ENCODE measurements at regions not wholly inside any gene's neighbourhood (a gene's known extent, or its start where the extent isn't known, plus 50 kb on each side); places are given as distances from the start of the nearest gene placed in this dataset.

- DNase-seq: no peak
Observed at GRCh38 chr18:30288662-30289414, 753.7 kb downstream of the DSC3 start.

GRCh38 chr18:30280861-30281470 lies 761.6 kb downstream of the DSC3 start:
- peak; percentile 58 for DNase-seq

DNA sequence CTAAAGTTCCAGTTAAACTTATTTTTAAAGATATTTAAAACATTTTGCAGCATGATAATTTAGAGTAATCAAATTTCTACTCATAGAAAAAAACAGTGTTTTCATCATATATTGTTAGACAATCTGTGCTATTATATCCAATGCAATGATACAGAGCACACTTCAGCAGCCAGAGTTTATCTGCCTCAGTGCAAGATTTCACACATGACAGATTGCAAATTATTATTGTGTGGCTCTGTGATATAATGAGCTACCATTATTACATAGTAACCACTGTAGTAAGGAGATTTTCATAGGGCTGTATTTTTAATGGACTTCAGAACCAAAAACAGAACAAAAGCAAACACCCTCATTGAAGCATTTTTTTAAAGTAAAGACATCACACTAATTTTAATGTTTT lies 762.4 kb downstream of the DSC3 start:
- DNase-seq: no peak

- no peak for DNase-seq
Observed at GRCh38 chr18:30277676-30278075, 764.9 kb downstream of the DSC3 start.

DNA sequence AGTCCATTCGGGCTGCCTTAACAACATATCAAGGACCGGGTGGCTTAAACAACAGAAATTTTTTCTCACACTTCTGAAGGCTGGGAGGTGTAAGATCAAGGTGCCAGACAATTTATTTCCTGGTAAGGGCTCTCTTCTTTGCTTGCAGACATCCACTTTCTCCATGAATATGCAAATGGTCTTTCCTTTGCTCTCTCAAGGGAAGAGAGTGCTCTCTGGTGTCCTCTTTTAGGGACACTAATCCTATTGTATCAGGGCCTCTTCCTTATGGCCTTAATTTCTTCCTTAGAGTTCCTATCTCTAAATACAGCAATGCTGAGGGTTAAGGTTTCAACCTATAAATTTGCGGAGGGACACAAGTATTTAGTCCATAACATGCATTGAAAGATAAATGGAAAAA lies 770.8 kb downstream of the DSC3 start:
- peak; percentile 5 for DNase-seq

GRCh38 chr18:30265190-30265589 lies 777.4 kb downstream of the DSC3 start:
- no peak for DNase-seq

GRCh38 chr18:30254331-30254730 lies 788.2 kb downstream of the DSC3 start:
- DNase-seq: no peak

DNA sequence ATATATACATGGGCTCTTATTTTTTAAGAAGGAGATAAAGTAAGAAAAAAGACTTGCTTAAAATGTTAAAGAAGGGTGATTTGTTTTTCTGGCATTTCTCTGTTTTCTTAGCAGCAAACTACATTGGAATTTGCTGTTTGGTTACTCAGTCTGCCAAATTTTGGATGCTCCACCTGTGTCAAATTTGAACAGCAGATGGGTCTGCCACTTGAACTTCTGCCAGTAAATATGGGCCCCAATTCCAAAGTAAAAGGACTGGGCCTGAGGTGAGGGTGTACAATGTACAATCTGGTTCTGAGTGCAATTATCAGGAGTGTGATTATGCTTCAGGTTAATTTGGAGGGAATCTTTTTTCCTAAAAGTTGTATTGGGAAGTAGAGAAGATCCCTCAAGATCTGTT lies 794.5 kb downstream of the DSC3 start:
- DNase-seq: no peak

GRCh38 chr18:30245766-30246455 lies 796.6 kb downstream of the DSC3 start:
- peak; percentile 19 for DNase-seq

- no peak for DNase-seq
Observed at GRCh38 chr18:30234755-30235154, 807.8 kb downstream of the DSC3 start.

- no peak for DNase-seq
Observed at GRCh38 chr18:30211112-30211511, 831.4 kb downstream of the DSC3 start.

DNA sequence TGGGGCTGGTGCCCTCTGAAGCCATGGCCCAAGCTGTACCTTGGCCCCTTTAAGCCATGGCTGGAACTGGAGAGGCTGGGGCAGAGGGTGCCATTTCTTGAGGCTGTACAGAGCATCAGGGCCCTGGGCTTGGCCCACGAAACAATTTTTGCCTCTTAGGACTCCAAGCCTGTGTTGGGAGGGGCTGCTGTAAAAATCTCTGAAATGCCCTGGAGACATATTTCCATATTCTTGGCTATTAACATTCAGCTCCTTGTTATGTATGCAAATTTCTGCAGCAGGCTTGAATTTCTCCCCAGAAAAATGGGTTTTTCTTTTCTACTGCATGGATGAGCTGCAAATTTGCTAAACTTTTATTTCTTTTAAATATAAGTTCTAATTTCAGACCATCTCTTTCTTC lies 834.0 kb downstream of the DSC3 start:
- DNase-seq: no peak

DNA sequence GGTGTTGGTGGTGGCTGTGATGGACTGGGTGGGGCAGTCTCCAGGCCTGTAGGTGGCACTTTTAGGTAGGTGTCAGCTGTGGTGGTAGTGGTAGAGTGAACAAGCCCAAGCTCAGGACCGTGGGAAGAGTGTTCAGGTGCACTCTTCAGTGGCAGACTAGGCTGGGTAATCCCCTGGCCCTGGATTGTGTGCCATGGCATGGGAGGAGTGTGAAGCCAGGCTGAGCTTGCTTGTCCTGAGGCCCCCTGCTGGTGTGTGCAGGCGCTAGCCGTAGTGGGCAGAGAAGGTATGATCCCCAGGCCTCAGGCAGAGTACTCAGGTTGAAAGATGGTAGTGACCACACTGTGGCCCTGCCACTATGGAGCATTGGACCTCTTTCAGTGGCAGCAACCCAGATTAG lies 850.3 kb downstream of the DSC3 start:
- no peak for DNase-seq

GRCh38 chr18:30186245-30186644 lies 856.3 kb downstream of the DSC3 start:
- DNase-seq: no peak

- DNase-seq: no peak
Observed at GRCh38 chr18:30177056-30177455, 865.5 kb downstream of the DSC3 start.

- no peak for DNase-seq
Observed at GRCh38 chr18:30175621-30176225, 866.8 kb downstream of the DSC3 start.

- no peak for DNase-seq
Observed at GRCh38 chr18:30175061-30175574, 867.4 kb downstream of the DSC3 start.

GRCh38 chr18:30163573-30163972 lies 879.0 kb downstream of the DSC3 start:
- DNase-seq: no peak

DNA sequence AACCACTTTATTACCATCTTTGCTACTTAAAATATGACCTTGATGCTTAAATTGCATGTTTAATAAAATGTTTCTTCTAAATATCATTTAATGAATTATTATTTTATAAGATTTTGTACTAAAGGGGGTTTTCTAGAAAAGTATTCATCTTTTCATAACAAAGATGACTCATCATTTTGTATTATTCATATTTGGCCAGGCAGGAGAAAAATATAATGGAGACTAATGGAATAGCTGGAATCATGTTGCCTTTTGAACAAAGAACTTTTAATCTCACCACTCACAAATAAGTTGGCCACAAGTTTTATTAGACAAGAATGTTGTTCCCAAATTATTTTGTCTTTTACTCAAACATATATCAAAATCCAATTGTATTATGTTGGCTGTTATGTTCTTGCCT lies 882.4 kb downstream of the DSC3 start:
- DNase-seq: no peak

GRCh38 chr18:30150586-30151250 lies 891.8 kb downstream of the DSC3 start:
- DNase-seq: no peak

DNA sequence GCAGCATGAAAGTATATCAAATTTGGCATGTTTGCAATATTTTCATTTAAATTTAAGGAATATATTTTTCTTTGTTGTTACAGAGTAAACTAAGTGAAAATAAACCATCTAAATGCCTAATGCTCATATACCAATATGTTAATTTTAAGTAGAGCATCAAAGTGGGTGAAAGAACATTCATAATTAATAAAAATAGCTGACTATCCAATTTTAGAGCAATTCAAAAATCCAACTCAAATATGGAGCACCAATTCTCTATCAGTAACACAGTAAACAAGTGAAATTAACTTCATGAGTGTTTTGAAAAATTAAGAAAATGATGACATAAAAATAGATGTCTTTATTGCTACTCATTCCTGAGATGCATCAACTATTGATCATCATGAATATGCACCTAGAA lies 893.0 kb downstream of the DSC3 start:
- DNase-seq: no peak

DNA sequence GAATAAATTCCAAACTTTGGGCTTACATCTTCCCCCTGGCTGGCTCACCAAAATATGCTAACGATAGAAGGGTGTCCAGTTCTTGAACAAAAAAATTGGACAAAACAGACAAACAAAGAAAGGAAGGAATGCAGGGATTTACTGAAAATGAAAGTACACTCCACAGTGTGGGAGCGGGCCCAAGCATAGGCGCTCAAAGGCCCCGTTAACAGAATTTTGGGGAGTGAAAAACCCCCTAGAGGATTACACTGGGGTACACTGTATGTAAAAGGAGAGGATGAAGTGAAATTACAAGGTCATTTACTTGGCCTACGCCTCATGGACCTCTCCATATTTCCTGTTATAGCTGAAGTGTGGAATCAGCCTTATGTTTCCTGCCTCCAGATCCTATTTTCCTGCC lies 899.7 kb downstream of the DSC3 start:
- no peak for DNase-seq

- no peak for DNase-seq
Observed at GRCh38 chr18:30142248-30142647, 900.3 kb downstream of the DSC3 start.
